SK-N-SH (cell line): ENCODE measurements at regions not wholly inside any gene's neighbourhood (a gene's known extent, or its start where the extent isn't known, plus 50 kb on each side); places are given as distances from the start of the nearest gene placed in this dataset.
"Not testable (repeated sequence)": the region's sequence is repeated elsewhere in the genome, so short reads cannot be mapped to it uniquely, and the experiment has no call there.

Experiments used
- CTCF ChIA-PET: fragments of 300-600, 350-600 bp; formaldehyde crosslinking; extraction: SDS; loops from one replicate; lab custom pipeline; 2021; lab: Yijun Ruan, JAX
- POLR2A ChIA-PET: fragments of 350-600 bp; sonication (Branson Sonifier 250); formaldehyde crosslinking; extraction: SDS; loops from one replicate; lab custom pipeline; 2020; ENCODE audit warnings: antibody characterized with exemption, inconsistent platforms; lab: Yijun Ruan, JAX
- DNase-seq: peaks from one replicate; pipeline ENCODE4 v3.0.0; 2012
- H2AFZ ChIP-seq: fragments of 200-600 bp; sonication (generic); 2 replicates; pipeline ENCODE4 v1.8.1; 2016; ENCODE audit warnings: antibody characterized with exemption, mild to moderate bottlenecking, low read depth
- H3F3A ChIP-seq: fragments of 200-600 bp; sonication (generic); replicated peaks from 2 replicates; pipeline ENCODE3; 2016; ENCODE audit warnings: antibody characterized with exemption, mild to moderate bottlenecking; ENCODE audit not compliant: insufficient read depth
- H3K27ac ChIP-seq, 2 experiments: fragments of 200-500 bp in 1 of 2; fragments of 200-600 bp in 1 of 2; sonication (Bioruptor generic) in 1 of 2; sonication (generic), shearing (Covaris generic) in 1 of 2; 2 replicates each; pipeline versions ENCODE4 v1.5.1 to v1.6.1; 2014 to 2016; ENCODE audit warnings: low read depth in 2 of 2, inconsistent platforms in 1 of 2, low read length in 1 of 2, mild to moderate bottlenecking in 1 of 2, mixed read lengths in 1 of 2
- H3K27me3 ChIP-seq: fragments of 200-600 bp; sonication (generic), shearing (Covaris generic); 2 replicates; pipeline ENCODE4 v1.6.1; 2016; ENCODE audit warnings: mixed run types; ENCODE audit not compliant: insufficient read depth
- H3K36me3 ChIP-seq, 2 experiments: fragments of 200-500 bp in 1 of 2; fragments of 200-600 bp in 1 of 2; sonication (Bioruptor generic) in 1 of 2; sonication (generic) in 1 of 2; replicated peaks in 1 of 2; 2 replicates each; pipeline versions ENCODE3 to v1.5.1; 2014 to 2016; ENCODE audit warnings: low read length in 1 of 2, mild to moderate bottlenecking in 1 of 2; ENCODE audit not compliant: insufficient read depth in 2 of 2, control insufficient read depth in 1 of 2
- H3K4me1 ChIP-seq, 2 experiments: fragments of 200-500 bp in 1 of 2; fragments of 200-600 bp in 1 of 2; sonication (Bioruptor generic) in 1 of 2; sonication (generic), shearing (Covaris generic) in 1 of 2; 2 replicates each; pipeline versions ENCODE4 v1.5.1 to v1.6.1; 2014 to 2016; ENCODE audit warnings: low read depth in 1 of 2, low read length in 1 of 2, mixed run types in 1 of 2; ENCODE audit not compliant: insufficient read depth in 2 of 2, control insufficient read depth in 1 of 2
- H3K4me2 ChIP-seq: fragments of 200-600 bp; sonication (generic), shearing (Covaris generic); 2 replicates; pipeline ENCODE4 v1.6.1; 2017; ENCODE audit warnings: mixed run types
- H3K4me3 ChIP-seq, 2 experiments: fragments of 200-500 bp in 1 of 2; fragments of 200-600 bp in 1 of 2; sonication (Bioruptor generic) in 1 of 2; sonication (generic), shearing (Covaris generic) in 1 of 2; 2 replicates each; pipeline versions ENCODE4 v1.5.1 to v1.8.1; 2014 to 2016; ENCODE audit warnings: low read depth in 2 of 2, inconsistent platforms in 1 of 2, low read length in 1 of 2, mild to moderate bottlenecking in 1 of 2, mixed read lengths in 1 of 2, moderate library complexity in 1 of 2
- H3K79me2 ChIP-seq: fragments of 200-600 bp; sonication (generic); 2 replicates; pipeline ENCODE4 v1.8.1; 2017; ENCODE audit warnings: mild to moderate bottlenecking; ENCODE audit not compliant: insufficient read depth
- H3K9ac ChIP-seq: fragments of 200-600 bp; sonication (generic); 2 replicates; pipeline ENCODE4 v1.6.1; 2017; ENCODE audit warnings: mixed run types
- H3K9me2 ChIP-seq: fragments of 200-600 bp; sonication (generic); 2 replicates; pipeline ENCODE4 v1.6.1; 2017; ENCODE audit warnings: mixed run types
- H3K9me3 ChIP-seq: fragments of 200-600 bp; sonication (generic); 2 replicates; pipeline ENCODE4 v1.6.1; 2017; ENCODE audit warnings: mixed run types, mild to moderate bottlenecking, moderate library complexity
- H4K20me1 ChIP-seq: fragments of 200-600 bp; sonication (generic); 2 replicates; pipeline ENCODE4 v1.6.1; 2017; ENCODE audit warnings: mild to moderate bottlenecking, mixed run types; ENCODE audit not compliant: insufficient read depth
- EP300 ChIP-seq, 2 experiments: IDR thresholded peaks; 2 replicates each; pipeline versions ENCODE4 v1.4.0 to v1.6.1; 2012; ENCODE audit warnings: borderline replicate concordance in 1 of 2, low read depth in 1 of 2, low read length in 1 of 2
- EZH2phosphoT487 ChIP-seq: fragments of 200-600 bp; sonication (generic); IDR thresholded peaks from 2 replicates; pipeline ENCODE4 v1.6.1; 2017; ENCODE audit warnings: low read depth, mixed run types, mild to moderate bottlenecking, antibody characterized with exemption, moderate library complexity, borderline replicate concordance
- FOXM1 ChIP-seq: IDR thresholded peaks from 2 replicates; pipeline ENCODE4 v1.4.0; 2012; ENCODE audit warnings: low read depth, mild to moderate bottlenecking
- GATA2 ChIP-seq: sonication (generic); formaldehyde crosslinking; IDR thresholded peaks from 2 replicates; pipeline ENCODE4 v1.5.0; 2020; ENCODE audit warnings: mild to moderate bottlenecking, missing genetic modification reagents
- MAX ChIP-seq: IDR thresholded peaks from 2 replicates; pipeline ENCODE4 v1.4.0; 2012; ENCODE audit warnings: low read depth
- TCF12 ChIP-seq: IDR thresholded peaks from 2 replicates; pipeline ENCODE4 v1.4.0; 2012
- TEAD4 ChIP-seq: IDR thresholded peaks from 2 replicates; pipeline ENCODE4 v1.4.0; 2012; ENCODE audit warnings: mild to moderate bottlenecking, borderline replicate concordance; ENCODE audit not compliant: insufficient read depth
- USF1 ChIP-seq: IDR thresholded peaks from 2 replicates; pipeline ENCODE4 v1.4.0; 2012; ENCODE audit warnings: low read depth, borderline replicate concordance
- YY1 ChIP-seq: IDR thresholded peaks from 2 replicates; pipeline ENCODE4 v1.4.0; 2012; ENCODE audit warnings: low read depth, mild to moderate bottlenecking
- WGBS: methylation state at CpG from one replicate; pipeline ENCODE4 v1.1.6; 2017; ENCODE audit warnings: low lambda C conversion rate; 5-methylcytosine and 5-hydroxymethylcytosine counted together
- TF ChIP-seq, protein P1 (sequence below): fragments of 150-350 bp; IDR thresholded peaks from 2 replicates; pipeline ENCODE4 v1.6.1; 2016; ENCODE audit warnings: mild to moderate bottlenecking, low read depth, low read length
- TF ChIP-seq, protein P2 (sequence below): IDR thresholded peaks from 2 replicates; pipeline ENCODE4 v1.6.1; 2012; ENCODE audit warnings: mild to moderate bottlenecking, low read depth, low read length, moderate library complexity

DNA sequence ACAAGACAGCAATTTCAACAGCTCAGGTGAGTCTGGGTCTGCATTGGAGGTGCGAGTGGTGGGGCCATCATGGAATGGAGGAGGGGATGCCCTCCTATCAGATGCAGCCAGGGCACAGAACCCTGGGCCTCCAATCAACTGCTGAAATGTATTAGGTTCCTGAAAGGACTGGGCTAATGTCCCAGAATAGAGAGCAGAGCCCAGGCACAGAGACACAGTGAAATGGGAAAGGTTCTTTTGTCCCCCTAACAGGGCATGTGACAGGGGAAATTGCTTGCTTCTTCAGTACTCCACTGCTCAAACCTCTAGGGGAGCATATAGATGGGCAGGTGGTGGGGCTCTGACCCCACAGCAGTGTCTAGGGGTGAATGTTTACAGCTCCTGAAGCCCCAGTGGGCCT is 87.3 kb upstream of the CLPB start:
- Histone ChIP-seq H3K36me3 (no peaks in the 10 kb centered on the region), H3K4me1 (peaks cover 0 to 3% of the 10 kb centered on the region in 2 experiments; a peak in 2 of 4 replicates), H3K9me3 (no peaks in the 10 kb centered on the region), H3F3A (no peaks in the 10 kb centered on the region), H3K27ac (no peak overlapping the region), H3K27me3 (no peaks in the 10 kb centered on the region), H3K79me2 (no peaks in the 10 kb centered on the region), H2AFZ (no peak overlapping the region), H4K20me1 (no peaks in the 10 kb centered on the region), H3K9ac (no peak overlapping the region), H3K4me2 (no peak overlapping the region), H3K9me2 (no peaks in the 10 kb centered on the region), H3K4me3 (no peak overlapping the region)
- TF ChIP-seq YY1 (no peak), GATA2 (no peak), TEAD4 (no peak), EP300 (IDR thresholded peaks at IDR 0.05; ENCODE audit: borderline replicate concordance in 1 of 2, low read depth in 1 of 2, low read length in 1 of 2) (no peak), TCF12 (no peak), MAX (no peak)
- TF ChIP-seq, protein P1, sequence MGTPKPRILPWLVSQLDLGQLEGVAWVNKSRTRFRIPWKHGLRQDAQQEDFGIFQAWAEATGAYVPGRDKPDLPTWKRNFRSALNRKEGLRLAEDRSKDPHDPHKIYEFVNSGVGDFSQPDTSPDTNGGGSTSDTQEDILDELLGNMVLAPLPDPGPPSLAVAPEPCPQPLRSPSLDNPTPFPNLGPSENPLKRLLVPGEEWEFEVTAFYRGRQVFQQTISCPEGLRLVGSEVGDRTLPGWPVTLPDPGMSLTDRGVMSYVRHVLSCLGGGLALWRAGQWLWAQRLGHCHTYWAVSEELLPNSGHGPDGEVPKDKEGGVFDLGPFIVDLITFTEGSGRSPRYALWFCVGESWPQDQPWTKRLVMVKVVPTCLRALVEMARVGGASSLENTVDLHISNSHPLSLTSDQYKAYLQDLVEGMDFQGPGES, result no peak
- WGBS, result 79% methylated on average over 1 of the region's 1 CpG
- DNase-seq, result no peak
- ChIA-PET POLR2A (no interaction called here), CTCF (interaction anchor here (1.0 to 1.9 kb wide), 3 partner anchors 13 to 52 kb away, joined by 3 to 6 read pairs (median 6); no protein-coding TSS in a partner anchor)

- 58% methylated on average over 5 of the region's 5 CpGs for WGBS
- H3K27me3 ChIP-seq, result no peaks in the 10 kb centered on the region
Measured at GRCh38 chr11:72520815-72521214, 86.5 kb upstream of the CLPB start.

DNA sequence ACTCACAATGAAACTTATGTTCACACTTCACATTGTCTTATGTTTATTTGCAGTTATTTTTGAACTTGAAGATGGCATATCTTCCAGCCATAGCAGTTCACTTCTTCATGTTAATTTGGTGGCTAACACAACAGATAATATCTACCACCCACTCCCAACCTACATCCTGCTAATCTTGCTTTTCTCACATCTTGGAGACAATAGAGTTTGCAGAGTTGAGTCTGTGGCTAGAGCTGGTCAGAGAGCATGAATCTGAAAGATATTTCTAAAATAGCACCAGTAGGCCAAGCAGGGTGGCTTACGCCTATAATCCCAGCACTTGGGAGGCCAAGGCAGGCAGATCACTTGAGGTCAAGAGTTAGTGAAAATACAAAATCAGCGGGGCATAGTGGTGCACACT is 85.6 kb upstream of the CLPB start:
- H3K79me2 ChIP-seq, H3K27ac ChIP-seq, H3K9me2 ChIP-seq, DNase-seq, H3K4me1 ChIP-seq, POLR2A ChIA-PET, H3K9me3 ChIP-seq, H3K36me3 ChIP-seq, H3K9ac ChIP-seq, H3K4me3 ChIP-seq, H3K27me3 ChIP-seq, H3F3A ChIP-seq, H4K20me1 ChIP-seq: not testable (repeated sequence)
- Histone ChIP-seq H2AFZ (peak overlapping the region; percentile 45; the same call in 1 of the 2 replicates), H3K4me2 (0 out of 2 replicates have a peak overlapping the region, but pooled peaks have one; percentile 51)
- CTCF ChIA-PET, result interaction anchor here (1.4 kb wide), 1 partner anchor 123 kb away, joined by 3 read pairs; no protein-coding TSS in a partner anchor
- 72% methylated on average over 2 of the region's 2 CpGs for WGBS

More at GRCh38 chr11:72520815-72521214, 86.5 kb upstream of the CLPB start:
- ChIA-PET CTCF (interaction anchor here (0.8 to 1.9 kb wide), 7 partner anchors 12 to 122 kb away, joined by 3 to 6 read pairs (median 3); no protein-coding TSS in a partner anchor), POLR2A (no interaction called here)
- no peak for DNase-seq
- no peak overlapping the region for H3K4me2 ChIP-seq
- H3F3A ChIP-seq, result no peaks in the 10 kb centered on the region
- no peaks in the 10 kb centered on the region for H3K9me2 ChIP-seq
- no peak overlapping the region for H3K4me3 ChIP-seq
- no peak overlapping the region for H2AFZ ChIP-seq
- H3K9ac ChIP-seq, result no peak overlapping the region
- TF ChIP-seq USF1 (no peak), FOXM1 (no peak), EZH2phosphoT487 (no peak)
- TF ChIP-seq, protein P1, result no peak
- TF ChIP-seq, protein P2, sequence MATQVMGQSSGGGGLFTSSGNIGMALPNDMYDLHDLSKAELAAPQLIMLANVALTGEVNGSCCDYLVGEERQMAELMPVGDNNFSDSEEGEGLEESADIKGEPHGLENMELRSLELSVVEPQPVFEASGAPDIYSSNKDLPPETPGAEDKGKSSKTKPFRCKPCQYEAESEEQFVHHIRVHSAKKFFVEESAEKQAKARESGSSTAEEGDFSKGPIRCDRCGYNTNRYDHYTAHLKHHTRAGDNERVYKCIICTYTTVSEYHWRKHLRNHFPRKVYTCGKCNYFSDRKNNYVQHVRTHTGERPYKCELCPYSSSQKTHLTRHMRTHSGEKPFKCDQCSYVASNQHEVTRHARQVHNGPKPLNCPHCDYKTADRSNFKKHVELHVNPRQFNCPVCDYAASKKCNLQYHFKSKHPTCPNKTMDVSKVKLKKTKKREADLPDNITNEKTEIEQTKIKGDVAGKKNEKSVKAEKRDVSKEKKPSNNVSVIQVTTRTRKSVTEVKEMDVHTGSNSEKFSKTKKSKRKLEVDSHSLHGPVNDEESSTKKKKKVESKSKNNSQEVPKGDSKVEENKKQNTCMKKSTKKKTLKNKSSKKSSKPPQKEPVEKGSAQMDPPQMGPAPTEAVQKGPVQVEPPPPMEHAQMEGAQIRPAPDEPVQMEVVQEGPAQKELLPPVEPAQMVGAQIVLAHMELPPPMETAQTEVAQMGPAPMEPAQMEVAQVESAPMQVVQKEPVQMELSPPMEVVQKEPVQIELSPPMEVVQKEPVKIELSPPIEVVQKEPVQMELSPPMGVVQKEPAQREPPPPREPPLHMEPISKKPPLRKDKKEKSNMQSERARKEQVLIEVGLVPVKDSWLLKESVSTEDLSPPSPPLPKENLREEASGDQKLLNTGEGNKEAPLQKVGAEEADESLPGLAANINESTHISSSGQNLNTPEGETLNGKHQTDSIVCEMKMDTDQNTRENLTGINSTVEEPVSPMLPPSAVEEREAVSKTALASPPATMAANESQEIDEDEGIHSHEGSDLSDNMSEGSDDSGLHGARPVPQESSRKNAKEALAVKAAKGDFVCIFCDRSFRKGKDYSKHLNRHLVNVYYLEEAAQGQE, result no peak
- no peaks in the 10 kb centered on the region for H3K79me2 ChIP-seq
- no peaks in the 10 kb centered on the region for H3K36me3 ChIP-seq
- no peaks in the 10 kb centered on the region for H4K20me1 ChIP-seq
- no peaks in the 10 kb centered on the region for H3K9me3 ChIP-seq
- H3K27ac ChIP-seq, result no peak overlapping the region
- H3K4me1 ChIP-seq, result peaks cover 0 to 3% of the 10 kb centered on the region in 2 experiments; a peak in 2 of 4 replicates
